ENCODE measurements at regions not wholly inside any gene's neighbourhood (a gene's known extent, or its start where the extent isn't known, plus 50 kb on each side); places are given as distances from the start of the nearest gene placed in this dataset.
A peak's percentile ranks its signal among the peaks of the same experiment; 100 is the strongest.
"Not testable (repeated sequence)": the region's sequence is repeated elsewhere in the genome, so short reads cannot be mapped to it uniquely, and the experiment has no call there.

DNA sequence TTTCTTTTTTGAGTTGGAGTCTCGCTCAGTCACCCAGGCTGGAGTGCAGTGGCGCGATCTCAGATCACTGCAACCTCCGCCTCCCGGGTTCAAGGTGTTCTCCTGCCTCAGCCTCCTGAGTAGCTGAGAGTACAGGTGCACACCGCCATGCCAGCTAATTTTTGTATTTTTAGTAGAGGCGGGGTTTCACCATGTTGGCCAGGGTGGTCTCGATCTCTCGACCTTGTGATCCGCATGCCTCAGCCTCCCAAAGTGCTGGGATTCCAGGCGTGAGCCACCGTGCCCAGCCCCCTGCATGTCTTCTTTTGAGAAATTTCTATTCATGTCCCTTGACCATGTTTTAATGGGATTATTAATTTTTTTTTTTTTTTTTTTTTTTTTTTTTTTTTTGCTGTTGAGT is 430.5 kb upstream of the DDX18 start:
- not testable (repeated sequence) for H3K4me1 ChIP-seq (ENCODE audit: insufficient read depth, low read length); H3K27ac ChIP-seq (ENCODE audit: low read length); H3K9ac ChIP-seq (ENCODE audit: low read depth, low read length); H3K9me3 ChIP-seq (ENCODE audit: insufficient read depth, low read depth, low read length); H3K27me3 ChIP-seq (ENCODE audit: insufficient read depth, low read length); H3K4me3 ChIP-seq (ENCODE audit: low read length); H3K36me3 ChIP-seq (ENCODE audit: insufficient read depth, low read depth, low read length)

DNA sequence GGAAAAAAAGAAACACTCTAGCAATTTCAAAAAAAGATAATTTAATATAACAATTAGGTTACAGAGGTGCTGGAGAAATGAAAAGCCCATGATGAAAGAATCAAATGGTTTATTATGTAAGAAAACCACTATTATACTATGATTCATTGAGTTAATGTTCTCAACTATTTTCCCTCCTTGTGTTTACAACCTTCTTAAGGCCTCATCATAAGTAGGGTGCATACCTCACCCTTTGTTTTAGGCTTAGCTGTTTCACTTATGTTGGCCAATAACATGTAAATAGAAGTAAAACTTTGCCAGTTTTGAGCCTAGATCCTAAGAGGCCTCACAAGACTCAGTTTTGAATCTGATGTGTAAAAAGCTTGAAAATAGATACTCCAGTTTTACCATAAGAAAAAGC is 418.3 kb upstream of the DDX18 start:
- H3K36me3 ChIP-seq (ENCODE audit: insufficient read depth, low read depth, low read length), result no peaks in the 10 kb centered on the region
- H3K27ac ChIP-seq (ENCODE audit: low read length), result no peak overlapping the region
- H3K4me3 ChIP-seq (ENCODE audit: low read length), result no peak overlapping the region
- H3K9ac ChIP-seq (ENCODE audit: low read depth, low read length), result no peak overlapping the region
- H3K4me1 ChIP-seq (ENCODE audit: insufficient read depth, low read length), result no peaks in the 10 kb centered on the region
- no peaks in the 10 kb centered on the region for H3K9me3 ChIP-seq (ENCODE audit: insufficient read depth, low read depth, low read length)
- no peaks in the 10 kb centered on the region for H3K27me3 ChIP-seq (ENCODE audit: insufficient read depth, low read length)

DNA sequence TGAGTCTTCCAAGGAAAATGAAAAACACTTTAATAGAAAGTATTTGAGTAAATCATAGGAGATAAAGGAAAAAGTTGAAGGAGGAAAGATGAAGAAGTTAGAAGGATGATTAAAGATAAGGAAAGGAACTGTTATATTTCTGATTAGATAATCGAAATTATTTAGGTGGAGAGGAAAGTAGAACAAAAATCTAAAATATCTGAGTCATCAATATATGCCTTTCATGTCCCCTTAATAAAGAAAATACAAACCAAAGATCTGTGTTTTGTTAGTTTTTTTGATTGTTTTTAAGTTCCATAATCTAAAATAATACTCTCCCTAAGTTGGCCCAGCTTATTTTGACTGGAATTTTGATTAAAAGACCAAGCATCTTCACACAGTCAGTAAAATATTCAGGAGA is 412.9 kb upstream of the DDX18 start:
- no peak overlapping the region for H3K27ac ChIP-seq (ENCODE audit: low read length)
- no peaks in the 10 kb centered on the region for H3K36me3 ChIP-seq (ENCODE audit: insufficient read depth, low read depth, low read length)
- H3K4me1 ChIP-seq (ENCODE audit: insufficient read depth, low read length), result no peaks in the 10 kb centered on the region
- no peak overlapping the region for H3K4me3 ChIP-seq (ENCODE audit: low read length)
- H3K27me3 ChIP-seq (ENCODE audit: insufficient read depth, low read length), result no peaks in the 10 kb centered on the region
- H3K9ac ChIP-seq (ENCODE audit: low read depth, low read length), result no peak overlapping the region
- H3K9me3 ChIP-seq (ENCODE audit: insufficient read depth, low read depth, low read length), result no peaks in the 10 kb centered on the region

DNA sequence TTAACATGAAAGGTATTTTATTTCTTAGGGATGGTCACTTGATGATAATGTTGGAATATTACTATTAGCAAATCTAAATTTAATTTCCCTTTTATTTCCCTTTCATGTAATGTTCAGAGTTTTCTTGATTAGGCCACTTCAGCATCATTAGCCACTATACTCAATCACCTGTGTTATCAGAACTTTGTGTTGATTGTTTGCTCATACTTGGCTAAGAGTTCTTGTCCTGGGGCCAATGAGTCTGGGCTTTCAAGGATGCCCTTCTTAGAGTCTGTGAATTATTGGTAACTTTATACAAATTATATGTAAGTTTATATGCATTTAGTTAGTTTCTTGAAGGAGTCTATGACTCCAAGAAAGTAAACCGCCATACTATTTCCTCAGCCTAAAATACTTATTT is 408.0 kb upstream of the DDX18 start:
- no peaks in the 10 kb centered on the region for H3K9me3 ChIP-seq (ENCODE audit: insufficient read depth, low read depth, low read length)
- no peaks in the 10 kb centered on the region for H3K4me1 ChIP-seq (ENCODE audit: insufficient read depth, low read length)
- H3K9ac ChIP-seq (ENCODE audit: low read depth, low read length), result no peak overlapping the region
- H3K27ac ChIP-seq (ENCODE audit: low read length), result no peak overlapping the region
- H3K27me3 ChIP-seq (ENCODE audit: insufficient read depth, low read length), result no peaks in the 10 kb centered on the region
- no peaks in the 10 kb centered on the region for H3K36me3 ChIP-seq (ENCODE audit: insufficient read depth, low read depth, low read length)
- no peak overlapping the region for H3K4me3 ChIP-seq (ENCODE audit: low read length)

DNA sequence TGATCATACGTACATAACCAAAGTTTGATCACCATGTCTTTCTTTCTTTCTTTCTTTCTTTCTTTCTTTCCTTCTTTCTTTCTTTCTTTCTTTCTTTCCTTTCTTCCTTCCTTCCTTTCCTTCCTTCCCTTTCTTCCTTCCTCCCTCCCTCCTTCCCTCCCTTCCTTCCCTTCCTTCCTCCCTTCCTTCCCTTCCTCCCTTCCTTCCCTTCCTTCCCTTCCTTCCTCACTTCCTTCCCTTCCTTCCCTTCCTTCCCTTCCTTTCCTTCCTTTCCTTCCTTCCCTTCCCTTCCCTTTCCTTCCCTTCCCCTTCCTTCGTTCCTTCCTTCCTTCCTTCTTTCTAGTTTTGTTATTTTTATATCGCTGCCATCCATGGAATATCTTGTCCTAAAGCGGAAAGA is 406.7 kb upstream of the DDX18 start:
- Histone ChIP-seq H3K36me3 (ENCODE audit: insufficient read depth, low read depth, low read length) (no peaks in the 10 kb centered on the region), H3K9me3 (ENCODE audit: insufficient read depth, low read depth, low read length) (no peaks in the 10 kb centered on the region), H3K4me3 (ENCODE audit: low read length) (no peak overlapping the region), H3K4me1 (ENCODE audit: insufficient read depth, low read length) (no peaks in the 10 kb centered on the region), H3K27ac (ENCODE audit: low read length) (no peak overlapping the region), H3K27me3 (ENCODE audit: insufficient read depth, low read length) (no peaks in the 10 kb centered on the region), H3K9ac (ENCODE audit: low read depth, low read length) (no peak overlapping the region)

DNA sequence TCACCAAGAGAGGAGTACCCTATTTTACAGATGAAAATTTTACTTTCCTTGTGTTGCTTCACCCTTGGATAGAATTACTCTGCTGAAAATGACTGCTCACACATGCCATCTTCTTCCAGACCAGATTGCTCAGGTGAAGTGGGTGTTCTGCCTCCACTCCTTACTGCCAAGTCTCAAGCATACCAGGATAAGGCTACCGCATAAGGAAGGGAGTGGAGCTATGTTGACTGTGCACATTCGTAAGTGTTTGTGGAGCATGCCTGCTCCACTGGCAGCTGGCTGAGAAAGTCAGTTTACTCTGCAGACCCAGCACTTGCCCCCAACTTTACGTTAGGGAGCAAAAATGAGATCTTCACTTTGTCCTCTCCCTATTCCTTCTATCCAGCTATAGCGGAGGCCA is 405.0 kb upstream of the DDX18 start:
- no peaks in the 10 kb centered on the region for H3K27me3 ChIP-seq (ENCODE audit: insufficient read depth, low read length)
- no peak overlapping the region for H3K27ac ChIP-seq (ENCODE audit: low read length)
- no peak overlapping the region for H3K9ac ChIP-seq (ENCODE audit: low read depth, low read length)
- H3K4me3 ChIP-seq (ENCODE audit: low read length), result no peak overlapping the region
- H3K4me1 ChIP-seq (ENCODE audit: insufficient read depth, low read length), result no peaks in the 10 kb centered on the region
- no peaks in the 10 kb centered on the region for H3K9me3 ChIP-seq (ENCODE audit: insufficient read depth, low read depth, low read length)
- H3K36me3 ChIP-seq (ENCODE audit: insufficient read depth, low read depth, low read length), result no peaks in the 10 kb centered on the region

DNA sequence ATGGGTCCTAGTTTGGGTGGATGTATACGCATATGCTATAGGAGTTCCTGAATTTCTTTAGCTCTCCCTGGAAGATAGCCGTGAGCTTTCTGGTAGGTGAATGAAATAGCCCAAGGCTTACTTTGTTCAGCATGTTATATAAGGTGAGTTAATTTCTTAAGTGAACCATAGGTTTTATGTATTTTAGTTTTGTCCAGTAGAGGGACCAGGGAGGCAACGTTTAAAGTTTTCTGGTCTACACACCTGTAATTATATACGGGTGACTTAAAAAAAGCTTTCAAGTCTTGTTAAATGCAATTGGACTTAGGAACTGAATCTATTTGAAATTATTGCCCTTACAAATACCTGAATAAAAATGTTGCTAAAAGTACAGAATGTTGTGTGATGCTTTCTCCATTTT is 402.5 kb upstream of the DDX18 start:
- Histone ChIP-seq H3K27ac (ENCODE audit: low read length) (no peak overlapping the region), H3K4me1 (ENCODE audit: insufficient read depth, low read length) (no peaks in the 10 kb centered on the region), H3K36me3 (ENCODE audit: insufficient read depth, low read depth, low read length) (no peaks in the 10 kb centered on the region), H3K9ac (ENCODE audit: low read depth, low read length) (no peak overlapping the region), H3K27me3 (ENCODE audit: insufficient read depth, low read length) (no peaks in the 10 kb centered on the region), H3K4me3 (ENCODE audit: low read length) (no peak overlapping the region), H3K9me3 (ENCODE audit: insufficient read depth, low read depth, low read length) (no peaks in the 10 kb centered on the region)

DNA sequence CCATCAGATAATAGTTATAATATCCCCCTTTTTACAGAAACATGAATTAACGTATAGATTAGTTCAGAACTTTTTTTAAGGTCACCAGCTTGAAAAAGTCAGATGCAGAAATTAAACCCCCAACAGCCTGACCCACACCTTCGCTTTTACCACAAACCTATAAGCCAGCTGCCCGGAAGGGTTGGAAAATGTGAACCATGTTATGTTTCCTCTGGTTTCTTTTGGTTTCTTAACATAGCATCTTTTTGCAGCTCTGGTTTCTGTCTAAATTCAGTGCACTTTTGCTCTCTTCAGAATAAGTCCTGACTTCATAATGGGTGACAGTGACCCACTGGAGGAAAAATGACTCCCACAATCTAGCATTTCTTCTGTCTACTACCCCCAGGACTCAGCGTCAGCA is 381.7 kb upstream of the DDX18 start:
- no peaks in the 10 kb centered on the region for H3K9me3 ChIP-seq (ENCODE audit: insufficient read depth, low read depth, low read length)
- H3K27me3 ChIP-seq (ENCODE audit: insufficient read depth, low read length), result no peaks in the 10 kb centered on the region
- H3K27ac ChIP-seq (ENCODE audit: low read length), result no peak overlapping the region
- no peak overlapping the region for H3K4me3 ChIP-seq (ENCODE audit: low read length)
- no peaks in the 10 kb centered on the region for H3K4me1 ChIP-seq (ENCODE audit: insufficient read depth, low read length)
- H3K9ac ChIP-seq (ENCODE audit: low read depth, low read length), result no peak overlapping the region
- no peaks in the 10 kb centered on the region for H3K36me3 ChIP-seq (ENCODE audit: insufficient read depth, low read depth, low read length)

DNA sequence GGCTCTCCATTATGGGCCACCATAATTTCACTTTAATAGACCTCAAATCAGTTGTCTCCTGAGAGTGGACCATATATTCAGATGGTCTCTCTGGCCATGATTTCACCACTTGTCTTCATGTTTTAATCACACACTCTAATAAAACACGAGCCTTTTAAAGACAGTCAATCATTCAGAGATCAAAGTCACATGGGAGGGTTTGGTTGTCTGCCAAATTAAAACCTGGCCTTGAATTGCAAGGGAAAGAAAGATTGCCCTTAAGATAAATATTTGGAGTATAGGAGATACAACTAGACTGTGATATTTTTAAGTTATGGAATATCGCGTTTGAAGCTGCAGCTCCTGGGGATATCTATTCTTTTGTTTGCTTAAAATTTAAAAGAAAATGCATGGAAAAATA is 377.8 kb upstream of the DDX18 start:
- Histone ChIP-seq H3K27ac (ENCODE audit: low read length) (no peak overlapping the region), H3K27me3 (ENCODE audit: insufficient read depth, low read length) (no peaks in the 10 kb centered on the region), H3K36me3 (ENCODE audit: insufficient read depth, low read depth, low read length) (no peaks in the 10 kb centered on the region), H3K4me1 (ENCODE audit: insufficient read depth, low read length) (no peaks in the 10 kb centered on the region), H3K9me3 (ENCODE audit: insufficient read depth, low read depth, low read length) (no peaks in the 10 kb centered on the region), H3K9ac (ENCODE audit: low read depth, low read length) (no peak overlapping the region), H3K4me3 (ENCODE audit: low read length) (no peak overlapping the region)

DNA sequence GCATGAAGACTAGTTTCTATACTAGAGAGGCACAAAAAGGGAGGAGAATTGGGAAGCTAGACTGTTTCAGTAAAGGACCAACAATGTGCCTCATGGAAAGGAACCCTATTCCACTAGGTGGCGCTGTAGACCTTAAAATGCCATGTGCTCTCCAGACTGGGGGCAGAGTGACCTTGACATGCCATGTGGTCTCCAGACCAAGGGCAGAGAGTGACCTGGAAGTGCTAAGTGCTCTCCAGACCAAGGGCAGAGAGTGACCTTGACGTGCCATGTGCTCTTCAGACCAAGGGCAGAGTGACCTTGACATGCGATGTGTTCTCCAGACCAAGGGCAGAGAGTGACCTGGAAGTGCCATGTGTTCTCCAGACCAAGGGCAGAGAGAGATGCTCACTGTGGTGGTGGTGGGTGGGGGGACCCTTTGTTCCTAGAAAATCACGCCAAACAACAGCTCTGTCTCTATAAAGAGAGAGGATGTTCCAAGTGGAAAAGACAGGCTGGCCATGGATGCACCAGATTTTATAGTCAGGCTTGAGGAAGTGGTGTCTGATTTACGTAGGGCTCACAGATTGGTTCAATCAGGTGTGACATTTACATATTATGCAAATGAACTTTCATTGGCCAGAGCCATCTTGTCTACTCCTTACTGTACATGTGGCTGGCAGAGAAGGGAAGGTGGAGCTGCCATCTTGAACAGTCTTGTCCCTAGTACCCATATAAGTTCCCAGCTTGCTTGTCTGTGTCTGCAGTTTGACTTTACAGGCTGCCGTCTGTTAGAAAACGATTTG is 344.0 kb upstream of the DDX18 start:
- no peaks in the 10 kb centered on the region for H3K27me3 ChIP-seq (ENCODE audit: insufficient read depth, low read length)
- peaks cover 5% of the 10 kb centered on the region; the same call in 1 of the 2 replicates for H3K4me1 ChIP-seq (ENCODE audit: insufficient read depth, low read length)
- peaks cover 6% of the 10 kb centered on the region; the same call in 1 of the 2 replicates for H3K9me3 ChIP-seq (ENCODE audit: insufficient read depth, low read depth, low read length)
- no peaks in the 10 kb centered on the region for H3K36me3 ChIP-seq (ENCODE audit: insufficient read depth, low read depth, low read length)
- H3K9ac ChIP-seq (ENCODE audit: low read depth, low read length), result no peak overlapping the region
- no peak overlapping the region for H3K4me3 ChIP-seq (ENCODE audit: low read length)
- peak overlapping the region; percentile 17 for H3K27ac ChIP-seq (ENCODE audit: low read length)

DNA sequence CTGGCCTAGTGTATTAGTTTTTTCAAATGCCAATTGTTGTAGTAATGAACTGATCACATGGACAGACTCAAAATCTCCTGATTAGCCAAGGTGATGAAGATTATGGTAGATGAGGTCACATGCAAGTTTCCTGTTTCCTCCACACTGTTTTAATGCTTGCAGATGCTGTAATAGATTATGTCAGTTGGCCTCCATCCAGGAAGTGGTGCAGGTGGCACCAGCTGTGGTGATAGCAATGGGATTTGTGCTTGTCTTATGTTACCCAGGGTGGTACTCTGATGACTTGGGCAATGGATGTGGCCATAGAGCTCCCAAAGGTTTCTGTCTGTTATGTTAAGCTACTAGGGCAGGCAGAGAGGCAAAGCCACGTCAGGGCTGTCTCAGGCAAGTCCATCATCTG is 332.9 kb upstream of the DDX18 start:
- Histone ChIP-seq H3K36me3 (ENCODE audit: insufficient read depth, low read depth, low read length) (no peaks in the 10 kb centered on the region), H3K4me1 (ENCODE audit: insufficient read depth, low read length) (no peaks in the 10 kb centered on the region), H3K27ac (ENCODE audit: low read length) (no peak overlapping the region), H3K9ac (ENCODE audit: low read depth, low read length) (no peak overlapping the region), H3K27me3 (ENCODE audit: insufficient read depth, low read length) (no peaks in the 10 kb centered on the region), H3K4me3 (ENCODE audit: low read length) (no peak overlapping the region), H3K9me3 (ENCODE audit: insufficient read depth, low read depth, low read length) (peaks cover 5% of the 10 kb centered on the region; the same call in 1 of the 2 replicates)

DNA sequence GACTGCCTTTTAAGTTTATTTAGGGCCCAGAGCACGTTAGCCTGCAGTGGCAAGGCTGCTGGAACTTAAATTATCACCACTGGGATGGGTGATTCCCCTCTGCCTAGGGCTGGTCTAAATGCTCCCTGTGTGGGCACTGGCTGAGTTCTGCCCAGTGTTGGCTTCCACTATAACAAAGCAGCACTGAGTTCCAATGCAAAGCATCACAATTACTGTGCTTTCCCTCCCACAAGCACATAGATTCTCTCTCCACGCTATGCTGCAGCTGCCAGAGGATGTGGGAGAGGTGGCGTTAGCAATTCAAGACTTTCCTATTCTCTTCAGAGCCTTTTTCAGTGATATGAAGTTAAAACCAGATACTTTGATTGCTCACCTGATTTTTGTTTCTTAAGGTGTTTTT is 328.9 kb upstream of the DDX18 start:
- Histone ChIP-seq H3K27me3 (ENCODE audit: insufficient read depth, low read length) (no peaks in the 10 kb centered on the region), H3K9me3 (ENCODE audit: insufficient read depth, low read depth, low read length) (no peaks in the 10 kb centered on the region), H3K4me1 (ENCODE audit: insufficient read depth, low read length) (no peaks in the 10 kb centered on the region), H3K27ac (ENCODE audit: low read length) (no peak overlapping the region), H3K4me3 (ENCODE audit: low read length) (no peak overlapping the region), H3K9ac (ENCODE audit: low read depth, low read length) (no peak overlapping the region), H3K36me3 (ENCODE audit: insufficient read depth, low read depth, low read length) (no peaks in the 10 kb centered on the region)

Measured in iPS-20b (cell line).